Ovary (tissue), 7 donors: ENCODE measurements at regions not wholly inside any gene's neighbourhood (a gene's known extent, or its start where the extent isn't known, plus 50 kb on each side); places are given as distances from the start of the nearest gene placed in this dataset.

ENCODE experiments used
- DNase-seq, 5 donors: peaks; one replicate each; pipeline ENCODE4 v3.0.0-alpha.2; 2019 to 2020
- H3K27ac ChIP-seq, 2 donors: fragments of 200-600 bp; one replicate each; pipeline versions ENCODE4 v1.5.1 to v1.8.0; 2019 to 2022
- H3K27me3 ChIP-seq: fragments of 200-600 bp; one replicate; pipeline ENCODE4 v1.8.0; 2022
- H3K36me3 ChIP-seq: fragments of 200-600 bp; sonication (generic); one replicate; pipeline ENCODE4 v1.5.1; 2019
- H3K4me1 ChIP-seq: one replicate; pipeline ENCODE4 v1.8.1; 2013; ENCODE audit warnings: mild to moderate bottlenecking, moderate library complexity; ENCODE audit not compliant: insufficient read depth
- H3K4me3 ChIP-seq: fragments of 200-600 bp; sonication (generic); one replicate; pipeline ENCODE4 v1.5.1; 2017
- H3K9me3 ChIP-seq, 2 donors: fragments of 200-600 bp in 1 of 2; sonication (generic) in 1 of 2; one replicate each; pipeline versions ENCODE4 v1.5.1 to v1.8.1; 2013 to 2019; ENCODE audit warnings: mild to moderate bottlenecking in 1 of 2, moderate library complexity in 1 of 2
- EP300 ChIP-seq: sonication (generic); formaldehyde crosslinking; IDR thresholded peaks from one replicate; pipeline ENCODE4 v1.6.1; 2017; ENCODE audit warnings: antibody characterized with exemption
- POLR2A ChIP-seq: fragments of 450-650 bp; IDR thresholded peaks from one replicate; pipeline ENCODE4 v1.6.1; 2017; ENCODE audit warnings: antibody characterized with exemption, mild to moderate bottlenecking, moderate library complexity
- WGBS, 3 donors: extraction: QIAGEN DNeasy Blood & Tissue Kit in 1 of 3; methylation state at CpG; one replicate each; pipeline versions ENCODE4 v1.1.5 to v1.1.7; 2013 to 2017; 5-methylcytosine and 5-hydroxymethylcytosine counted together
- intact Hi-C, 4 donors: fragments of 100-400 bp; cut with DNase I; formaldehyde crosslinking; loops; one replicate each; pipeline versions ENCODE4 v1.11.0 to v1.15.1; 2022 to 2023
- TF ChIP-seq, protein P1 (sequence below), 3 donors: fragments of 450-650 bp in 2 of 3; fragments of 200-600 bp in 1 of 3; IDR thresholded peaks; one replicate each; pipeline versions ENCODE4 v1.5.1 to v1.8.0; 2016 to 2022; ENCODE audit warnings: antibody characterized with exemption in 3 of 3, mild to moderate bottlenecking in 1 of 3
- donor health status: DM: no; HTN: no; CAD: no; lungs with moderate emphysema.
- donor health status: DM: no; HTN: no; CAD: no.
- donor health status: Bipolar disorder and iron deficiency.
- donor health status: DM: no; HTN: no; CAD: no.
- donor health status: DM: yes; HTN: yes; CAD: no.

- H3K4me1 ChIP-seq: no peaks in the 10 kb centered on the region
- 90 to 97% (median 91%) methylated on average over 1 of the region's 1 CpG for WGBS, 3 donors
- intact Hi-C loops: no loop called here
- H3K27ac ChIP-seq: no peak overlapping the region
- H3K9me3 ChIP-seq: no peaks in the 10 kb centered on the region
- no peaks in the 10 kb centered on the region for H3K36me3 ChIP-seq
- H3K4me3 ChIP-seq: no peak overlapping the region
- no peak for DNase-seq
- TF ChIP-seq, protein P1, sequence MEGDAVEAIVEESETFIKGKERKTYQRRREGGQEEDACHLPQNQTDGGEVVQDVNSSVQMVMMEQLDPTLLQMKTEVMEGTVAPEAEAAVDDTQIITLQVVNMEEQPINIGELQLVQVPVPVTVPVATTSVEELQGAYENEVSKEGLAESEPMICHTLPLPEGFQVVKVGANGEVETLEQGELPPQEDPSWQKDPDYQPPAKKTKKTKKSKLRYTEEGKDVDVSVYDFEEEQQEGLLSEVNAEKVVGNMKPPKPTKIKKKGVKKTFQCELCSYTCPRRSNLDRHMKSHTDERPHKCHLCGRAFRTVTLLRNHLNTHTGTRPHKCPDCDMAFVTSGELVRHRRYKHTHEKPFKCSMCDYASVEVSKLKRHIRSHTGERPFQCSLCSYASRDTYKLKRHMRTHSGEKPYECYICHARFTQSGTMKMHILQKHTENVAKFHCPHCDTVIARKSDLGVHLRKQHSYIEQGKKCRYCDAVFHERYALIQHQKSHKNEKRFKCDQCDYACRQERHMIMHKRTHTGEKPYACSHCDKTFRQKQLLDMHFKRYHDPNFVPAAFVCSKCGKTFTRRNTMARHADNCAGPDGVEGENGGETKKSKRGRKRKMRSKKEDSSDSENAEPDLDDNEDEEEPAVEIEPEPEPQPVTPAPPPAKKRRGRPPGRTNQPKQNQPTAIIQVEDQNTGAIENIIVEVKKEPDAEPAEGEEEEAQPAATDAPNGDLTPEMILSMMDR (IDR thresholded peaks at IDR 0.05): no peak
- no peak for TF ChIP-seq EP300
- no peak for TF ChIP-seq POLR2A
- no peaks in the 10 kb centered on the region for H3K27me3 ChIP-seq
Measured at GRCh38 chr3:24905266-24905665, 410.6 kb upstream of the THRB start.

GRCh38 chr3:24907106-24907505, 412.5 kb upstream of the THRB start:
- no peak overlapping the region for H3K4me3 ChIP-seq
- H3K27ac ChIP-seq: no peak overlapping the region
- no peaks in the 10 kb centered on the region for H3K9me3 ChIP-seq
- TF ChIP-seq POLR2A: no peak
- TF ChIP-seq, protein P1 (IDR thresholded peaks at IDR 0.05): no peak
- TF ChIP-seq EP300: no peak
- no peaks in the 10 kb centered on the region for H3K4me1 ChIP-seq
- H3K36me3 ChIP-seq: no peaks in the 10 kb centered on the region
- DNase-seq: no peak
- intact Hi-C loops: no loop called here
- no peaks in the 10 kb centered on the region for H3K27me3 ChIP-seq
- 78 to 89% (median 82%) methylated on average over 2 of the region's 2 CpGs for WGBS, 3 donors

DNA sequence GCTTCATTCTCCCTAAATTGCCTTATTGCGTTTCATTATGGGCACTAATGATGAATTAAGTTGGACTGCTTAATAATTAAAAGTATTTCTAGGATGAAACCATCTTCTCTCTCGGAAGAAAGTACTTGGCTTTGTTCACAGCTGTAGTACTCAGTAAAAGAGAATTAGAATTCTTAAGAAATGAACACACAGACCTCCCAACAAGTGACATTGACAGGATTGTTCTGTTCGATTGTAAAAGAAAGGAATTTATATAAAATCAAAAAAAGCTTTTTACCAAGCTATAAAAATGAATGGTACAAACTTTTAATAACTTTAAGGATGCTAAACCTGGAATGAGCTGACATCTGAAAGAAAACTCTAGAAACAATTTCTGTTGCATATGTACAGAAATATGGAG, 416.4 kb upstream of the THRB start:
- intact Hi-C loops: no loop called here
- H3K4me3 ChIP-seq: no peak overlapping the region
- H3K27ac ChIP-seq: no peak overlapping the region
- H3K27me3 ChIP-seq: no peaks in the 10 kb centered on the region
- WGBS, 3 donors: 36 to 68% (median 62%) methylated on average over 3 of the region's 3 CpGs
- no peaks in the 10 kb centered on the region for H3K4me1 ChIP-seq
- H3K9me3 ChIP-seq: no peaks in the 10 kb centered on the region
- TF ChIP-seq, protein P1 (IDR thresholded peaks at IDR 0.05): no peak
- TF ChIP-seq POLR2A (no peak), EP300 (no peak)
- no peaks in the 10 kb centered on the region for H3K36me3 ChIP-seq
- DNase-seq: no peak

GRCh38 chr3:24915639-24916038, 421.0 kb upstream of the THRB start:
- H3K27me3 ChIP-seq: no peaks in the 10 kb centered on the region
- no peaks in the 10 kb centered on the region for H3K36me3 ChIP-seq
- intact Hi-C loops: no loop called here
- H3K4me1 ChIP-seq: no peaks in the 10 kb centered on the region
- DNase-seq: no peak
- no peak overlapping the region for H3K27ac ChIP-seq
- TF ChIP-seq POLR2A (no peak), EP300 (no peak)
- TF ChIP-seq, protein P1 (IDR thresholded peaks at IDR 0.05): no peak
- H3K4me3 ChIP-seq: no peak overlapping the region
- WGBS, 3 donors: 84 to 90% (median 90%) methylated on average over 2 of the region's 2 CpGs
- H3K9me3 ChIP-seq: no peaks in the 10 kb centered on the region

DNA sequence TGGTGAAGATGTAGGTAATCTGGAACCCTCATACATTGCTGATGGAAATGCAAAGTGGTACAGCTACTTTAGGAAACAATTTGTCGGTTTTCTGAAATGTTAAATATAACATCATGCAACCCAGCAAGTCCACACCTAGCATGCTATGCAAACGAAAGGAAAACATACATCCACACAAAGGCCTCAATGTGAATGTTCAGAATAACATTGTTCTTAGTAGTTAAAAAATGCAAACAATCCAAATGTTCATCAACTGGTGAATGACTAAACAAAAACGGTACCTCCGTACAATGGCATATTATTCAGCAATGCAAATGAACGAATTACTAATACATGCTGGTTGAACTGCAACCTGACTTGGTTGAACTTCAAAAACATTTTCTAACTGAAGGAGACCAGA, 423.3 kb upstream of the THRB start:
- H3K36me3 ChIP-seq: no peaks in the 10 kb centered on the region
- H3K27me3 ChIP-seq: no peaks in the 10 kb centered on the region
- no peak for TF ChIP-seq EP300
- no peak for TF ChIP-seq POLR2A
- TF ChIP-seq, protein P1 (IDR thresholded peaks at IDR 0.05): no peak
- no peak overlapping the region for H3K27ac ChIP-seq
- WGBS, 3 donors: 91 to 94% (median 92%) methylated on average over 5 of the region's 5 CpGs
- no peaks in the 10 kb centered on the region for H3K9me3 ChIP-seq
- DNase-seq: no peak
- no peaks in the 10 kb centered on the region for H3K4me1 ChIP-seq
- intact Hi-C loops: no loop called here
- no peak overlapping the region for H3K4me3 ChIP-seq
